Superior temporal gyrus (tissue), 1 donor: ENCODE measurements at regions not wholly inside any gene's neighbourhood (a gene's known extent, or its start where the extent isn't known, plus 50 kb on each side); places are given as distances from the start of the nearest gene placed in this dataset.

Source experiments
- DNase-seq: peaks from one replicate; pipeline ENCODE4 v3.0.0-alpha.2; 2016; ENCODE audit errors: extremely low spot score

- no peak for DNase-seq
These were observed 53.9 kb upstream of the NSMCE3 start for GRCh38 chr15:29323557-29323956.

GRCh38 chr15:29322415-29322814 is 52.8 kb upstream of the NSMCE3 start:
- no peak for DNase-seq

GRCh38 chr15:29320420-29320819 is 50.8 kb upstream of the NSMCE3 start:
- no peak for DNase-seq

GRCh38 chr15:29319823-29320222 is 50.2 kb upstream of the NSMCE3 start:
- no peak for DNase-seq
